Fibroblast of skin of left quadriceps (primary cell): ENCODE measurements at regions not wholly inside any gene's neighbourhood (a gene's known extent, or its start where the extent isn't known, plus 50 kb on each side); places are given as distances from the start of the nearest gene placed in this dataset.
"Not testable (repeated sequence)": the region's sequence is repeated elsewhere in the genome, so short reads cannot be mapped to it uniquely, and the experiment has no call there.

Experiments
- DNase-seq, 2 experiments: peaks; one replicate each; pipeline ENCODE4 v3.0.0-alpha.2; 2013; ENCODE audit warnings: low read depth in 2 of 2

- no peak for DNase-seq
Observed at GRCh38 chr14:48086516-48086915, 411.1 kb upstream of the MDGA2 start.

- no peak for DNase-seq
Observed at GRCh38 chr14:48075487-48075886, 400.1 kb upstream of the MDGA2 start.

- no peak for DNase-seq
Observed at GRCh38 chr14:48052973-48053372, 377.6 kb upstream of the MDGA2 start.

GRCh38 chr14:48035836-48036235, 360.4 kb upstream of the MDGA2 start:
- no peak for DNase-seq

GRCh38 chr14:48027115-48027514, 351.7 kb upstream of the MDGA2 start:
- DNase-seq = no peak

GRCh38 chr14:48023881-48024280, 348.5 kb upstream of the MDGA2 start:
- no peak for DNase-seq

GRCh38 chr14:48011484-48011883, 336.1 kb upstream of the MDGA2 start:
- not testable (repeated sequence) for DNase-seq

- no peak for DNase-seq
Observed at GRCh38 chr14:48008646-48009045, 333.2 kb upstream of the MDGA2 start.

GRCh38 chr14:48005986-48006385, 330.6 kb upstream of the MDGA2 start:
- no peak for DNase-seq

- no peak for DNase-seq
Observed at GRCh38 chr14:47993883-47994282, 318.5 kb upstream of the MDGA2 start.

- DNase-seq = no peak
Observed at GRCh38 chr14:47988175-47988574, 312.8 kb upstream of the MDGA2 start.

- no peak for DNase-seq
Observed at GRCh38 chr14:47978871-47979270, 303.5 kb upstream of the MDGA2 start.

- DNase-seq = no peak
Observed at GRCh38 chr14:47976139-47976538, 300.7 kb upstream of the MDGA2 start.

- DNase-seq = no peak
Observed at GRCh38 chr14:47966076-47966810, 290.8 kb upstream of the MDGA2 start.

GRCh38 chr14:47961634-47962033, 286.2 kb upstream of the MDGA2 start:
- no peak for DNase-seq

GRCh38 chr14:47959740-47960139, 284.3 kb upstream of the MDGA2 start:
- DNase-seq = no peak

GRCh38 chr14:47949006-47949405, 273.6 kb upstream of the MDGA2 start:
- DNase-seq = no peak

- DNase-seq = no peak
Observed at GRCh38 chr14:47935332-47935731, 259.9 kb upstream of the MDGA2 start.

- DNase-seq = no peak
Observed at GRCh38 chr14:47929334-47929733, 253.9 kb upstream of the MDGA2 start.

- no peak for DNase-seq
Observed at GRCh38 chr14:47921133-47921532, 245.7 kb upstream of the MDGA2 start.

GRCh38 chr14:47919997-47920396, 244.6 kb upstream of the MDGA2 start:
- DNase-seq = no peak

- no peak for DNase-seq
Observed at GRCh38 chr14:47919334-47919846, 244.0 kb upstream of the MDGA2 start.

- DNase-seq = no peak
Observed at GRCh38 chr14:47917344-47917954, 242.0 kb upstream of the MDGA2 start.
